HEK293T (cell line): ENCODE measurements at regions not wholly inside any gene's neighbourhood (a gene's known extent, or its start where the extent isn't known, plus 50 kb on each side); places are given as distances from the start of the nearest gene placed in this dataset.

ENCODE experiments used
- FOXK2 ChIP-seq: fragments of 450-650 bp; IDR thresholded peaks from 2 replicates; pipeline ENCODE4 v1.6.1; 2016; ENCODE audit warnings: mild to moderate bottlenecking
- HDGF ChIP-seq: fragments of 450-650 bp; IDR thresholded peaks from 2 replicates; pipeline ENCODE4 v1.6.1; 2017; ENCODE audit warnings: antibody characterized with exemption, borderline replicate concordance
- NFRKB ChIP-seq: fragments of 450-650 bp; IDR thresholded peaks from 2 replicates; pipeline ENCODE4 v1.6.1; 2016; ENCODE audit warnings: mild to moderate bottlenecking, moderate library complexity
- ZNF384 ChIP-seq: fragments of 450-650 bp; IDR thresholded peaks from 2 replicates; pipeline ENCODE4 v1.6.1; 2016

GRCh38 chr3:1495466-1495865, 402.6 kb downstream of the CNTN6 start:
- TF ChIP-seq NFRKB (no peak), ZNF384 (no peak), FOXK2 (no peak), HDGF (no peak)
